ENCODE measurements at regions not wholly inside any gene's neighbourhood (a gene's known extent, or its start where the extent isn't known, plus 50 kb on each side); places are given as distances from the start of the nearest gene placed in this dataset.

DNA sequence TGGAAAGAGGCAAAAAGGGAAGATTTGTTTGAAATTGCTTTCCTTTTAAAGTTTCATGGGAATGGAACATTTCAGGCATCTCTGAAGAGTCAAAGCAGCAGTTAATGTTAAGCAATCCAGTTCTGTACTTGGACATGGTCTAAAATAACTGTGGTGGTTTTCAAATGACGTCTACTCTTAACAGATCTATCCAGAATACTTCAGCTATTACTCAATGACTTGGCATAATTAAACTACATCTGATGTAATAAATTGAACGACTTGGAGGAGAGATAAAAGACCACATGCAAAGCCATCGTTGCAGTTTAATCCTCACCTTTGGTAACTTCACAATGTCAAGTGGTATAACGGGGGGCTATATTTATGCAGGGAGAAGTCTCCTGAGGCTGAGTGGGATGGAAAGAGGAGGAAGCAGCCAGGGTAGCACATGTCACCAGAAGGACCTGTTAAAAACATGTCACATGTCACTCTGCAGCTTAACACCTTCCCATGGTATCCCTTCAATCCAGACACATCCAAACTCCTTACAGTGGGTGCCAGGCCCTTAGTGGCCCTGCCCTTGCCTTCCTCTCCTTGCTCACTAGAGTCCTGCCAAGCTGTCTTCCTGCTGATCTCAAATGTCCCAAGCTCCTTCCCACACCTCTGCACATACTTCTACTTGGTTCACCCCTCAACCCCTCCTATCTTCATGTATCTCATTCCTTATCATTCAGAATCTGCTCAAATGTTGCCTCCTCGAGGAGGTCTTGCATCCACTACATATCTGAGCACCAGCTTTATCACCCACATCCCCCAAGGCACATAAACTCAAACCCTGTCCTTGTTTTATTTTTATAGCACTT, 327.8 kb downstream of the SUCLA2 start:
- Mint-ChIP-seq H3K4me1 (peaks cover 14% of the 10 kb centered on the region), H3K27me3 (ENCODE audit: low read depth, poor library complexity) (no peaks in the 10 kb centered on the region), H3K4me3 (no peak overlapping the region), H3K27ac (no peak overlapping the region), H3K36me3 (ENCODE audit: low read depth) (no peaks in the 10 kb centered on the region), H3K9me3 (no peaks in the 10 kb centered on the region)
- TF ChIP-seq, protein P1, sequence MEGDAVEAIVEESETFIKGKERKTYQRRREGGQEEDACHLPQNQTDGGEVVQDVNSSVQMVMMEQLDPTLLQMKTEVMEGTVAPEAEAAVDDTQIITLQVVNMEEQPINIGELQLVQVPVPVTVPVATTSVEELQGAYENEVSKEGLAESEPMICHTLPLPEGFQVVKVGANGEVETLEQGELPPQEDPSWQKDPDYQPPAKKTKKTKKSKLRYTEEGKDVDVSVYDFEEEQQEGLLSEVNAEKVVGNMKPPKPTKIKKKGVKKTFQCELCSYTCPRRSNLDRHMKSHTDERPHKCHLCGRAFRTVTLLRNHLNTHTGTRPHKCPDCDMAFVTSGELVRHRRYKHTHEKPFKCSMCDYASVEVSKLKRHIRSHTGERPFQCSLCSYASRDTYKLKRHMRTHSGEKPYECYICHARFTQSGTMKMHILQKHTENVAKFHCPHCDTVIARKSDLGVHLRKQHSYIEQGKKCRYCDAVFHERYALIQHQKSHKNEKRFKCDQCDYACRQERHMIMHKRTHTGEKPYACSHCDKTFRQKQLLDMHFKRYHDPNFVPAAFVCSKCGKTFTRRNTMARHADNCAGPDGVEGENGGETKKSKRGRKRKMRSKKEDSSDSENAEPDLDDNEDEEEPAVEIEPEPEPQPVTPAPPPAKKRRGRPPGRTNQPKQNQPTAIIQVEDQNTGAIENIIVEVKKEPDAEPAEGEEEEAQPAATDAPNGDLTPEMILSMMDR (IDR thresholded peaks at IDR 0.05) = no peak
- DNase-seq = no peak

DNA sequence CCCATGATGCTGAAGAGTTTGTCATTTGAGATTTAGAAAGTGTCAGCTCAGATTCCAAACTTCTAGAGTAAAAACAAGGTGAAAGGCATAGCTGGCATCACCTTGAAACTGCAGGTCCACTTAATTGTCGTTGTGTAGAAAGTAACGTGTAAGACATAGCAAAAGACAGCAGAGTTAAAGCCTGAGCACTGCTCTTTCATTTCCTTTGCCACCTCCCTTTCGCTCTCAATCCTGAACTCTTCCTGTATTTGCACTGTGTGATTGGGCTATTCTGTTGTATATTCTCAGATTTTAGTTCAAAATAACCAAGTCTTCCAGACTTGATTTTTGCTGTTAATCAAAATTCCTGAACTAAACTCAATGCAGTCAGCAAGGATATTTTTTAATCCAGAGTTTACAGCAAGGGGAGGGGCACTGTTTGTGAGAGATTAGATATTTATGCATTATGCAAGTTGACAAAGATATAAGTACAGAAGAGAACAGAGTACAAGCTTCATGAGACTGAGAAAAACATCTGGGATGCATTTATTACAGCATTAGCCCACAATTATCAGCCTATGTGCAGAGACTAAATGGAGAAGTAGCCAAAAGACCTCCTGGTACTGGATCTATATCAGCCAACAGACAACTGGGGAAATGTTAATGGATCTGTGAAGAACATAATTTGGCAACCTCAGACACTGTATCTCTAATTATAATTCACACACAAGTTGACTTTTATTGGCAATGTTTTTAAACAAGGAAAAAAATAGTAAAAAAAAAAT, 328.6 kb downstream of the SUCLA2 start:
- Mint-ChIP-seq H3K27ac (no peak overlapping the region), H3K4me3 (no peak overlapping the region), H3K27me3 (ENCODE audit: low read depth, poor library complexity) (no peaks in the 10 kb centered on the region), H3K36me3 (ENCODE audit: low read depth) (no peaks in the 10 kb centered on the region), H3K4me1 (peaks cover 14% of the 10 kb centered on the region), H3K9me3 (peaks cover 3% of the 10 kb centered on the region)
- DNase-seq = no peak
- TF ChIP-seq, protein P1 (IDR thresholded peaks at IDR 0.05) = no peak

DNA sequence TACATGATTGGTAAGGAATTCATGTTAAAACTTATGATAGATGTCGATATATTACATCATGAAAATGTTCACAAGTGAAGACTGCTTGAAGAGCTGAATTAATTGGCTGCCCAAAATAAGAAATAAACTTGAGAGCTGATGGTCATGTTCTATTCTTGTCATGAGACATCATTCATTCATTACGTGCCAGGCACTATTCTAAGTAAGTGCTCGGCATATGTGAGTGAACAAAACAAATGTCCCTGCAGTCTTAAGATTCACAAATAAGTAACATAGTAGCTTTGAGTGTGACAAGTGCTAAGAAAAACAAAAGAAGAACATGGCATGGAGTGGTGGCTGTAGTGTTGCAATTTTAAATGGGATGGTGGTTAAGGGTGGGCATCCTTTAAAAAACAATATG, 329.3 kb downstream of the SUCLA2 start:
- H3K4me1 Mint-ChIP-seq = peaks cover 14% of the 10 kb centered on the region
- H3K27ac Mint-ChIP-seq = no peak overlapping the region
- H3K27me3 Mint-ChIP-seq (ENCODE audit: low read depth, poor library complexity) = no peaks in the 10 kb centered on the region
- peaks cover 3% of the 10 kb centered on the region for H3K9me3 Mint-ChIP-seq
- TF ChIP-seq, protein P1 (IDR thresholded peaks at IDR 0.05) = no peak
- no peak for DNase-seq
- H3K4me3 Mint-ChIP-seq = no peak overlapping the region
- no peaks in the 10 kb centered on the region for H3K36me3 Mint-ChIP-seq (ENCODE audit: low read depth)

DNA sequence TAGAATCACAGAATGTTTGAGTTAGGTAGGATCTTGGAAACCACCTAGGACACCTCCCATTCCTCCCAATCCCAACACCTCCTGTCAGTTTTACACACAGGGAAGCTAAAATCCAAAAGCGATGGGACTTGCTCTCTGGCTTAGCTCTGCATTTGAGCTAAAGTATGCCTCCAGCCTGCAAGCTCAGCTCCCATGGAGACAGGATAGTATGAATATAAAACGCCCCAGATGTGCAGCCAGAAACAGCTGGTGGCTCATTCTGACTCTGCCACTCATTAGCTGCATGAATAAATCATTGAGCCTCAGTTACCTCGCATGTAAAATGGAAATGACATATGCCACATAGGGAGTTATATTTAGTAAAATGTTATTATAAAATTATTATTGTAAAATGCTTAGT, 336.0 kb downstream of the SUCLA2 start:
- Mint-ChIP-seq H3K27me3 (ENCODE audit: low read depth, poor library complexity) (peaks cover 4% of the 10 kb centered on the region), H3K4me1 (no peaks in the 10 kb centered on the region), H3K4me3 (no peak overlapping the region), H3K9me3 (peaks cover 7% of the 10 kb centered on the region), H3K36me3 (ENCODE audit: low read depth) (no peaks in the 10 kb centered on the region), H3K27ac (no peak overlapping the region)
- no peak for DNase-seq
- TF ChIP-seq, protein P1 (IDR thresholded peaks at IDR 0.05) = no peak

DNA sequence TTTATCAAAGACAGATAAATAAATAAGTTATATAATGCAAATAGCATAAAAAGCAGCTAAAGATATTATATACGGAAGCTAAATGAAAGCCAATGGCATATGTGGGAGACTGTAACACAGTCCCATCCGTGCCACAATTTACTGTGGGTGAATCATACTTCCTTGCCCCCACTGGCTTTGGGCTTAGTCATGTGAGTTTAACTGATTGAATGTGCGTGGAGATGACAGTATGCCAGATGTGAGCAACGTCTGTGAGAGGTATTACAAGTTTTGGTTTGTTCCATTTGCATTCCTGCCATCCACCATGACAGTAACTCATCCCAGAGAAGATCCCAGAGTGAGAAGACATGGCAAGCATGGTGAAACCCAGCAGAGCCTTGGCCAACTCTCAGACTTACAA, 340.0 kb downstream of the SUCLA2 start:
- Mint-ChIP-seq H3K4me3 (no peak overlapping the region), H3K36me3 (ENCODE audit: low read depth) (no peaks in the 10 kb centered on the region), H3K9me3 (peaks cover 4% of the 10 kb centered on the region), H3K4me1 (peaks cover 6% of the 10 kb centered on the region), H3K27ac (no peak overlapping the region), H3K27me3 (ENCODE audit: low read depth, poor library complexity) (peaks cover 4% of the 10 kb centered on the region)
- DNase-seq = no peak
- TF ChIP-seq, protein P1 (IDR thresholded peaks at IDR 0.05) = no peak

All from nephron progenitor cell (in vitro differentiated cells).